ENCODE measurements at regions not wholly inside any gene's neighbourhood (a gene's known extent, or its start where the extent isn't known, plus 50 kb on each side); places are given as distances from the start of the nearest gene placed in this dataset.

GRCh38 chr13:23505007-23505406, 65.2 kb upstream of the TNFRSF19 start:
- H3K4me3 ChIP-seq (replicated peaks; ENCODE audit: low read depth, low read length) = no peak overlapping the region
- H3K36me3 ChIP-seq (ENCODE audit: control insufficient read depth, insufficient read depth, low read length) = no peaks in the 10 kb centered on the region
- DNase-seq (ENCODE audit: extremely low read depth, insufficient read length) = no peak
- H3K27me3 ChIP-seq (replicated peaks; ENCODE audit: control insufficient read depth, insufficient read depth, low read length) = no peaks in the 10 kb centered on the region
- TF ChIP-seq CTCF (IDR thresholded peaks at IDR 0.05; ENCODE audit: insufficient read depth, low read length, poor library complexity, severe bottlenecking) = no peak

GRCh38 chr13:23506071-23506806, 64.0 kb upstream of the TNFRSF19 start:
- no peak for DNase-seq (ENCODE audit: extremely low read depth, insufficient read length)
- TF ChIP-seq CTCF (IDR thresholded peaks at IDR 0.05; ENCODE audit: insufficient read depth, low read length, poor library complexity, severe bottlenecking) = no peak
- Histone ChIP-seq H3K36me3 (ENCODE audit: control insufficient read depth, insufficient read depth, low read length) (no peaks in the 10 kb centered on the region), H3K27me3 (replicated peaks; ENCODE audit: control insufficient read depth, insufficient read depth, low read length) (no peaks in the 10 kb centered on the region), H3K4me3 (replicated peaks; ENCODE audit: low read depth, low read length) (no peak overlapping the region)

GRCh38 chr13:23506807-23507291, 63.4 kb upstream of the TNFRSF19 start:
- H3K27me3 ChIP-seq (replicated peaks; ENCODE audit: control insufficient read depth, insufficient read depth, low read length) = no peaks in the 10 kb centered on the region
- TF ChIP-seq CTCF (IDR thresholded peaks at IDR 0.05; ENCODE audit: insufficient read depth, low read length, poor library complexity, severe bottlenecking) = no peak
- H3K4me3 ChIP-seq (replicated peaks; ENCODE audit: low read depth, low read length) = no peak overlapping the region
- H3K36me3 ChIP-seq (ENCODE audit: control insufficient read depth, insufficient read depth, low read length) = no peaks in the 10 kb centered on the region
- no peak for DNase-seq (ENCODE audit: extremely low read depth, insufficient read length)

GRCh38 chr13:23509781-23510543, 60.2 kb upstream of the TNFRSF19 start:
- H3K4me3 ChIP-seq (replicated peaks; ENCODE audit: low read depth, low read length) = no peak overlapping the region
- DNase-seq (ENCODE audit: extremely low read depth, insufficient read length) = no peak
- no peaks in the 10 kb centered on the region for H3K36me3 ChIP-seq (ENCODE audit: control insufficient read depth, insufficient read depth, low read length)
- no peaks in the 10 kb centered on the region for H3K27me3 ChIP-seq (replicated peaks; ENCODE audit: control insufficient read depth, insufficient read depth, low read length)
- TF ChIP-seq CTCF (IDR thresholded peaks at IDR 0.05; ENCODE audit: insufficient read depth, low read length, poor library complexity, severe bottlenecking) = no peak

- TF ChIP-seq CTCF (IDR thresholded peaks at IDR 0.05; ENCODE audit: insufficient read depth, low read length, poor library complexity, severe bottlenecking) = no peak
- no peak for DNase-seq (ENCODE audit: extremely low read depth, insufficient read length)
- H3K4me3 ChIP-seq (replicated peaks; ENCODE audit: low read depth, low read length) = no peak overlapping the region
Measured at GRCh38 chr13:23510544-23510916, 59.7 kb upstream of the TNFRSF19 start.

More at GRCh38 chr13:23510544-23510916, 59.7 kb upstream of the TNFRSF19 start:
- Histone ChIP-seq H3K36me3 (ENCODE audit: control insufficient read depth, insufficient read depth, low read length) (no peaks in the 10 kb centered on the region), H3K27me3 (replicated peaks; ENCODE audit: control insufficient read depth, insufficient read depth, low read length) (no peaks in the 10 kb centered on the region)

Data from GM06990 (cell line).